ENCODE measurements at regions not wholly inside any gene's neighbourhood (a gene's known extent, or its start where the extent isn't known, plus 50 kb on each side); places are given as distances from the start of the nearest gene placed in this dataset.

DNA sequence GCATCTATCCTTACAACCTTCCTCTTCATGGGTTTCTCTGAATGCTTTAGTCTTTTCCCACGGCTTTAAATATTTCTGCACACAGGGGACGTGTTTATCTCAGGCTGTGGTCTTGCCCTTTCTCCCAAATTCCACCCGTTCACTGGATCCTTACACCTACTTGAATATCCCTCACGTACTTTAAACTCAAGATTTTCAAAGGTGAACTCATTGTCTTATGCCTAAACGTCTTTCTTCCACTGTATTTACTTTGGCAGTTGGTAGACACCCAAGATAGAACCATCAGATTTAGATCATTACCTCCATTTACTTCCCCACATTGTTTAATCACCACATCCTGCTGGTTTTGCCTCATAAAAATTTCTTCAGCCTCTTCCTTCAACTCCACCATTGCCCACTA, 269.2 kb downstream of the CBLL2 start:
- POLR2A ChIA-PET, result no interaction called here
- Histone ChIP-seq H3K4me1 (ENCODE audit: control insufficient read depth, insufficient read depth, low read length) (no peaks in the 10 kb centered on the region), H3K4me3 (ENCODE audit: low read depth, low read length) (no peak overlapping the region), H3K36me3 (ENCODE audit: control insufficient read depth in 2 of 2, insufficient read depth in 1 of 2, low read length in 2 of 2) (no peaks in the 10 kb centered on the region), H3K9me3 (ENCODE audit: control insufficient read depth, insufficient read depth, low read depth, low read length) (no peaks in the 10 kb centered on the region), H3K27ac (ENCODE audit: extremely low read depth, low read depth, low read length) (no peak overlapping the region)
- TF ChIP-seq ZNF596 (tag by site-specific recombination; IDR thresholded peaks at IDR 0.05) (no peak), ZFP41 (tag by site-specific recombination; IDR thresholded peaks at IDR 0.05; ENCODE audit: borderline replicate concordance) (no peak), ZNF704 (tag by site-specific recombination; IDR thresholded peaks at IDR 0.05) (no peak), ZNF140 (tag by site-specific recombination; IDR thresholded peaks at IDR 0.05) (no peak), ZNF155 (tag by site-specific recombination; IDR thresholded peaks at IDR 0.05) (no peak), ZNF623 (tag by site-specific recombination; IDR thresholded peaks at IDR 0.05) (no peak), ZFP37 (tag by site-specific recombination; IDR thresholded peaks at IDR 0.05) (no peak), OSR2 (tag by site-specific recombination; IDR thresholded peaks at IDR 0.05) (no peak), ZNF10 (tag by site-specific recombination; IDR thresholded peaks at IDR 0.05) (no peak), ZNF660 (tag by site-specific recombination; IDR thresholded peaks at IDR 0.05) (no peak), SP7 (tag by site-specific recombination; IDR thresholded peaks at IDR 0.05) (no peak), SP2 (tag by site-specific recombination; IDR thresholded peaks at IDR 0.05) (no peak), ZNF48 (tag by site-specific recombination; IDR thresholded peaks at IDR 0.05) (no peak), SCRT1 (tag by site-specific recombination; IDR thresholded peaks at IDR 0.05; ENCODE audit: borderline replicate concordance) (no peak), ZEB2 (tag by site-specific recombination; IDR thresholded peaks at IDR 0.05) (no peak), ZNF248 (tag by site-specific recombination; IDR thresholded peaks at IDR 0.05) (no peak), ZNF658 (tag by site-specific recombination; IDR thresholded peaks at IDR 0.05) (no peak)
- TF ChIP-seq, protein P1, sequence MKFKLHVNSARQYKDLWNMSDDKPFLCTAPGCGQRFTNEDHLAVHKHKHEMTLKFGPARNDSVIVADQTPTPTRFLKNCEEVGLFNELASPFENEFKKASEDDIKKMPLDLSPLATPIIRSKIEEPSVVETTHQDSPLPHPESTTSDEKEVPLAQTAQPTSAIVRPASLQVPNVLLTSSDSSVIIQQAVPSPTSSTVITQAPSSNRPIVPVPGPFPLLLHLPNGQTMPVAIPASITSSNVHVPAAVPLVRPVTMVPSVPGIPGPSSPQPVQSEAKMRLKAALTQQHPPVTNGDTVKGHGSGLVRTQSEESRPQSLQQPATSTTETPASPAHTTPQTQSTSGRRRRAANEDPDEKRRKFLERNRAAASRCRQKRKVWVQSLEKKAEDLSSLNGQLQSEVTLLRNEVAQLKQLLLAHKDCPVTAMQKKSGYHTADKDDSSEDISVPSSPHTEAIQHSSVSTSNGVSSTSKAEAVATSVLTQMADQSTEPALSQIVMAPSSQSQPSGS (tag by site-specific recombination; IDR thresholded peaks at IDR 0.05; ENCODE audit: low read depth), result no peak
- CTCF ChIA-PET, result interaction anchor here (0.9 kb wide), 1 partner anchor 260 kb away, joined by 3 read pairs; no protein-coding TSS in a partner anchor

DNA sequence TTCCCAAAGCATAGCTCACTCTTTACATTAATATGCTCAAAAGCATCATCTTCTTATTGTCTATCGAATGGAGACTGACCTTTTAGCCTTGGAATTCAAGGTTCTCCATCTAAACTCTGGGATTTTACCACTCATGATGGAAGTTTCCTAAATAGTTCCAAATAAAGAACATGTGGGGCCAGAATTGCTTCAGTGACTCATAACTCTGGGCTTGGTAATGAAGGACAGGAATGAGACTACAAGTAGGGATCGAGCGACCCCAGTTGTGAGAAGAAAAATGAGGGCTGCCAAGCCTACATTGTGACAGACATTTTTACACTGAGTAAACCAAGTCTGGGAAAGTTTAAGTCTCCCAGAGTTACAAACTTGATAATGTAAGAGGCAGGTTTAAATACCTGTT, 269.9 kb downstream of the CBLL2 start:
- Histone ChIP-seq H3K36me3 (ENCODE audit: control insufficient read depth in 2 of 2, insufficient read depth in 1 of 2, low read length in 2 of 2) (no peaks in the 10 kb centered on the region), H3K9me3 (ENCODE audit: control insufficient read depth, insufficient read depth, low read depth, low read length) (no peaks in the 10 kb centered on the region), H3K4me1 (ENCODE audit: control insufficient read depth, insufficient read depth, low read length) (no peaks in the 10 kb centered on the region), H3K4me3 (ENCODE audit: low read depth, low read length) (no peak overlapping the region), H3K27ac (ENCODE audit: extremely low read depth, low read depth, low read length) (no peak overlapping the region)
- POLR2A ChIA-PET, result no interaction called here
- CTCF ChIA-PET, result interaction anchor here (0.9 kb wide), 1 partner anchor 260 kb away, joined by 3 read pairs; no protein-coding TSS in a partner anchor
- TF ChIP-seq, protein P2, sequence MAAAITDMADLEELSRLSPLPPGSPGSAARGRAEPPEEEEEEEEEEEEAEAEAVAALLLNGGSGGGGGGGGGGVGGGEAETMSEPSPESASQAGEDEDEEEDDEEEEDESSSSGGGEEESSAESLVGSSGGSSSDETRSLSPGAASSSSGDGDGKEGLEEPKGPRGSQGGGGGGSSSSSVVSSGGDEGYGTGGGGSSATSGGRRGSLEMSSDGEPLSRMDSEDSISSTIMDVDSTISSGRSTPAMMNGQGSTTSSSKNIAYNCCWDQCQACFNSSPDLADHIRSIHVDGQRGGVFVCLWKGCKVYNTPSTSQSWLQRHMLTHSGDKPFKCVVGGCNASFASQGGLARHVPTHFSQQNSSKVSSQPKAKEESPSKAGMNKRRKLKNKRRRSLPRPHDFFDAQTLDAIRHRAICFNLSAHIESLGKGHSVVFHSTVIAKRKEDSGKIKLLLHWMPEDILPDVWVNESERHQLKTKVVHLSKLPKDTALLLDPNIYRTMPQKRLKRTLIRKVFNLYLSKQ (tag by site-specific recombination; IDR thresholded peaks at IDR 0.05; ENCODE audit: borderline replicate concordance), result no peak
- no peak for TF ChIP-seq ZNF426 (tag by site-specific recombination; IDR thresholded peaks at IDR 0.05)

DNA sequence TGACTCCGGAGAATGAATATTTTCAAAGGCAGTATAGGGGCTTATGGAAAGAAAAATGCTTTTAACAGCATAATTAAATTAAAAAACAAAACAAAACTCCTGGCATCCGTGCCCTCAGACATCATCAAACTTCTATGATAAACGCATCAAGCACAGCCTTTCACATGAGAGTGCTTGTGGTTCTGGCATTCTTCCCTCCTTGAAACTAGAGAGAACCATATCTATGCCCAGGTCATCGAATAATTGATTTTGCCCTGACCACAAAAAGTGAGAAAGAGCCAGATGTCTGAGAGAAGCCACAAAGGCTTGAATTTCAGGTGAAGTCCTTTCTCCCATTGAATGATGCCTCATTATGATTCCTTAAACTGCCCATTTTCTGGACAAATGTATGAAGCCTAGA, 286.8 kb downstream of the CBLL2 start:
- Histone ChIP-seq H3K27ac (ENCODE audit: extremely low read depth, low read depth, low read length) (no peak overlapping the region), H3K4me1 (ENCODE audit: control insufficient read depth, insufficient read depth, low read length) (no peaks in the 10 kb centered on the region), H3K9me3 (ENCODE audit: control insufficient read depth, insufficient read depth, low read depth, low read length) (no peaks in the 10 kb centered on the region), H3K4me3 (ENCODE audit: low read depth, low read length) (no peak overlapping the region), H3K36me3 (ENCODE audit: control insufficient read depth in 2 of 2, insufficient read depth in 1 of 2, low read length in 2 of 2) (no peaks in the 10 kb centered on the region)
- ChIA-PET CTCF (no interaction called here), POLR2A (no interaction called here)
- TF ChIP-seq ZNF426 (tag by site-specific recombination; IDR thresholded peaks at IDR 0.05), result no peak
- no peak for TF ChIP-seq ZFP3 (tag by site-specific recombination; IDR thresholded peaks at IDR 0.05; ENCODE audit: low read depth)
- TF ChIP-seq RBAK (tag by site-specific recombination; IDR thresholded peaks at IDR 0.05), result no peak
- TF ChIP-seq TCF7L2 (IDR thresholded peaks at IDR 0.05; ENCODE audit: borderline replicate concordance, low read depth, low read length), result no peak
- TF ChIP-seq, protein P3, sequence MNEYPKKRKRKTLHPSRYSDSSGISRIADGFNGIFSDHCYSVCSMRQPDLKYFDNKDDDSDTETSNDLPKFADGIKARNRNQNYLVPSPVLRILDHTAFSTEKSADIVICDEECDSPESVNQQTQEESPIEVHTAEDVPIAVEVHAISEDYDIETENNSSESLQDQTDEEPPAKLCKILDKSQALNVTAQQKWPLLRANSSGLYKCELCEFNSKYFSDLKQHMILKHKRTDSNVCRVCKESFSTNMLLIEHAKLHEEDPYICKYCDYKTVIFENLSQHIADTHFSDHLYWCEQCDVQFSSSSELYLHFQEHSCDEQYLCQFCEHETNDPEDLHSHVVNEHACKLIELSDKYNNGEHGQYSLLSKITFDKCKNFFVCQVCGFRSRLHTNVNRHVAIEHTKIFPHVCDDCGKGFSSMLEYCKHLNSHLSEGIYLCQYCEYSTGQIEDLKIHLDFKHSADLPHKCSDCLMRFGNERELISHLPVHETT (tag by site-specific recombination; IDR thresholded peaks at IDR 0.05), result no peak
- TF ChIP-seq KLF17 (tag by site-specific recombination; IDR thresholded peaks at IDR 0.05), result no peak
- no peak for TF ChIP-seq ZNF416 (tag by site-specific recombination; IDR thresholded peaks at IDR 0.05)
- TF ChIP-seq ZNF626 (tag by site-specific recombination; IDR thresholded peaks at IDR 0.05), result no peak
- no peak for TF ChIP-seq BCL11A (tag by site-specific recombination; IDR thresholded peaks at IDR 0.05; ENCODE audit: low read depth)
- TF ChIP-seq ZNF585B (tag by site-specific recombination; IDR thresholded peaks at IDR 0.05), result no peak
- no peak for TF ChIP-seq ZFP37 (tag by site-specific recombination; IDR thresholded peaks at IDR 0.05)

Data from HEK293 (cell line).